Urinary bladder (tissue), 3 donors: ENCODE measurements at regions not wholly inside any gene's neighbourhood (a gene's known extent, or its start where the extent isn't known, plus 50 kb on each side); places are given as distances from the start of the nearest gene placed in this dataset.

Source experiments
- DNase-seq: peaks from one replicate; pipeline ENCODE4 v3.0.0-alpha.2; 2015; ENCODE audit errors: extremely low spot score
- H3K27ac ChIP-seq: one replicate; pipeline ENCODE4 v1.5.1; 2013; ENCODE audit warnings: low read depth, mild to moderate bottlenecking, moderate library complexity
- H3K36me3 ChIP-seq: one replicate; pipeline ENCODE4 v1.6.1; 2013; ENCODE audit warnings: mild to moderate bottlenecking, moderate library complexity; ENCODE audit not compliant: insufficient read depth
- H3K4me1 ChIP-seq: one replicate; pipeline ENCODE4 v1.6.1; 2013; ENCODE audit warnings: mild to moderate bottlenecking, moderate library complexity; ENCODE audit not compliant: insufficient read depth
- H3K4me3 ChIP-seq: one replicate; pipeline ENCODE4 v1.5.1; 2013; ENCODE audit warnings: low read depth, low read length
- WGBS: extraction: QIAGEN DNeasy Blood & Tissue Kit; methylation state at CpG from one replicate; pipeline ENCODE4 v1.1.7; 2013; 5-methylcytosine and 5-hydroxymethylcytosine counted together
- donor health status: healthy with polysubstance abuse.
- donor health status: healthy.

GRCh38 chr15:98203872-98204660 lies 243.6 kb downstream of the ARRDC4 start:
- no peak for DNase-seq
- Histone ChIP-seq H3K4me1 (no peaks in the 10 kb centered on the region), H3K4me3 (no peak overlapping the region), H3K27ac (no peak overlapping the region), H3K36me3 (no peaks in the 10 kb centered on the region)
- WGBS: 93% methylated on average over 6 of the region's 6 CpGs

DNA sequence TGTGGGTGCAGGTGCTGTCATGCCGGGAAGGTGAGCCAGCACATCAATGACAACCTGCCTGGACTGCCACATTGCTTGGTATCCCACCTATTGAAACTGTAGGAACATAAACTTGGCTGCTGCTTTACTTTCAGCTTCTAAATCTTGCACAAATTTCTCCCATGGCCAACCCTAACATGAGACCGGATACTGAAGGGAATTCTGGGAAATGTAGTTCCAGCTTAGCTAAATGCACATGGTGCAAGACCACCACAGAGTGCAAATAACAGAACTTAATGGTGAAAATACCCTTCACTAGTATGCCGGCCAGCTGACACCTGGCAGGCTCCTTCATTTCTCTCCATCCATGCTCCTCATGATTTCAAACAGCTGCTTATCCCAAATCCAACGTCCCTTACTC lies 247.4 kb downstream of the ARRDC4 start:
- WGBS: 80% methylated on average over 4 of the region's 4 CpGs
- no peaks in the 10 kb centered on the region for H3K36me3 ChIP-seq
- H3K4me1 ChIP-seq: no peaks in the 10 kb centered on the region
- no peak overlapping the region for H3K27ac ChIP-seq
- no peak overlapping the region for H3K4me3 ChIP-seq
- DNase-seq: no peak

- no peaks in the 10 kb centered on the region for H3K36me3 ChIP-seq
- H3K4me3 ChIP-seq: no peak overlapping the region
- no peaks in the 10 kb centered on the region for H3K4me1 ChIP-seq
- WGBS: 84% methylated on average over 6 of the region's 6 CpGs
- no peak for DNase-seq
- no peak overlapping the region for H3K27ac ChIP-seq
These were observed 253.0 kb downstream of the ARRDC4 start for GRCh38 chr15:98213346-98213979.

GRCh38 chr15:98216166-98216565 lies 255.7 kb downstream of the ARRDC4 start:
- H3K36me3 ChIP-seq: no peaks in the 10 kb centered on the region
- WGBS: 15% methylated on average over 4 of the region's 4 CpGs
- H3K27ac ChIP-seq: no peak overlapping the region
- no peak overlapping the region for H3K4me3 ChIP-seq
- no peak for DNase-seq
- no peaks in the 10 kb centered on the region for H3K4me1 ChIP-seq

GRCh38 chr15:98217356-98217755 lies 256.9 kb downstream of the ARRDC4 start:
- no peaks in the 10 kb centered on the region for H3K36me3 ChIP-seq
- no peak overlapping the region for H3K27ac ChIP-seq
- no peak overlapping the region for H3K4me3 ChIP-seq
- WGBS: 64% methylated on average over 6 of the region's 6 CpGs
- no peak for DNase-seq
- no peaks in the 10 kb centered on the region for H3K4me1 ChIP-seq

DNA sequence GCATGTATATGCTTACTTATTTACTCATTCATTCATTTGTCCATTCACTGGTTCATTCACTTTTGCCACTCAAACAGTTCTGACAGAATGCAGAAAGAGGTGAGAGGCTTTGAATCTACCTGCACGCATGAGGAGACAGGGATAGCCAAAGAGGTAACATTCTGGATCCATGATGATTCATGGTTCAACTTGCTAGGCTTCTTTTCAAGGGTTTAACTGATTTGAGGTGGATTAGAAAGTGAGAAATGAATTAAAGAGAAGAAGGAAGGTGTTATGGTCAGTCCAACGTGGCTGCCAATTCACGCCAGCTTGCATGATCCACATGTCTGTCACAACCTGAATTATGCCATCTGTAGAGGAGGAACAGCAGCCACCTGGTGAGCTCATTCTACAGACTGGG lies 260.6 kb downstream of the ARRDC4 start:
- WGBS: 77% methylated on average over 3 of the region's 3 CpGs
- no peaks in the 10 kb centered on the region for H3K36me3 ChIP-seq
- H3K27ac ChIP-seq: no peak overlapping the region
- no peak for DNase-seq
- H3K4me3 ChIP-seq: no peak overlapping the region
- H3K4me1 ChIP-seq: no peaks in the 10 kb centered on the region

- no peak overlapping the region for H3K27ac ChIP-seq
- WGBS: 81% methylated on average over 4 of the region's 4 CpGs
- H3K36me3 ChIP-seq: no peaks in the 10 kb centered on the region
- no peak for DNase-seq
- H3K4me1 ChIP-seq: no peaks in the 10 kb centered on the region
- H3K4me3 ChIP-seq: no peak overlapping the region
These were observed 261.1 kb downstream of the ARRDC4 start for GRCh38 chr15:98221577-98221976.

GRCh38 chr15:98226149-98226548 lies 265.6 kb downstream of the ARRDC4 start:
- H3K4me1 ChIP-seq: no peaks in the 10 kb centered on the region
- WGBS: 81% methylated on average over 3 of the region's 3 CpGs
- no peak overlapping the region for H3K4me3 ChIP-seq
- no peak overlapping the region for H3K27ac ChIP-seq
- DNase-seq: no peak
- H3K36me3 ChIP-seq: no peaks in the 10 kb centered on the region

DNA sequence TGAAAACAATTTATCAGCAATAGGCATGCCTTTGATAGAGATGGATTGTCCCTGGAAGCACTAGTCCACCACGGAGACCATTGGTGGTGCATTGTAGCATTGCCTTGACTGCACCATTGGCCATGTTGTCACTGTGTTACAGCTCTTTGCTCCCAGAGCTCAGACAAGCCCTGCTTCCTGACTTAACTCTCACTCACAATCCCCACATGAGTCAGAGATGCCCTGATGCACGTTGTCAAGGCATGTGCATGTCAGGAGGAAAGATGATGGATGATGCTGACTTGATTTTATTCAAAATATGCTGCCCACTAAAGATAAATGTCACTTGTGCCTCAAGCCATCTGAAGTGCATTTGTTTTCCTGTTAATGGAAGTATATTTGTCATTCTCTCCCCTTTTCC lies 266.1 kb downstream of the ARRDC4 start:
- no peaks in the 10 kb centered on the region for H3K36me3 ChIP-seq
- H3K4me1 ChIP-seq: no peaks in the 10 kb centered on the region
- WGBS: 61% methylated on average over 2 of the region's 2 CpGs
- H3K27ac ChIP-seq: no peak overlapping the region
- no peak for DNase-seq
- H3K4me3 ChIP-seq: no peak overlapping the region

DNA sequence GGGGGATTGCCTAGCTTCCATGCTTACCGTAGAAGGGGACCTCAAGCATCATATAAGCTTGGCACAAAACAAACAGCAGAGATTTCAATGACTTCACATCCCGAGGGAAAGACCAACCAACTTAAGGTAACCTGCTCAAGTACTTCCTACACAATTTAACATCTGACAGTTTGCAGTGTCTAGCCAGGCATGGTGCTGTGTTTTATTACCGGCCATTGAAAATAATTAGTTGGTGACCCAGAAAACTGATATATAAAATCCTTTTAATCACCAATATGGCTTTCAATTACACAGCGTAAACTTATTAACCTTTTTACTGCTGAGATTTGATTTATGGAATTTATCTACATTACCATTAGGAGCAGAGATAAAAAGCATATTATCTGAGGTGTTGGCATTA lies 268.3 kb downstream of the ARRDC4 start:
- Histone ChIP-seq H3K4me1 (no peaks in the 10 kb centered on the region), H3K36me3 (no peaks in the 10 kb centered on the region), H3K27ac (no peak overlapping the region), H3K4me3 (no peak overlapping the region)
- DNase-seq: no peak
- 28% methylated on average over 4 of the region's 4 CpGs for WGBS

- Histone ChIP-seq H3K36me3 (no peaks in the 10 kb centered on the region), H3K4me1 (no peaks in the 10 kb centered on the region), H3K4me3 (no peak overlapping the region), H3K27ac (no peak overlapping the region)
- WGBS: 74% methylated on average over 5 of the region's 5 CpGs
- DNase-seq: no peak
These were observed 270.5 kb downstream of the ARRDC4 start for GRCh38 chr15:98230975-98231374.

DNA sequence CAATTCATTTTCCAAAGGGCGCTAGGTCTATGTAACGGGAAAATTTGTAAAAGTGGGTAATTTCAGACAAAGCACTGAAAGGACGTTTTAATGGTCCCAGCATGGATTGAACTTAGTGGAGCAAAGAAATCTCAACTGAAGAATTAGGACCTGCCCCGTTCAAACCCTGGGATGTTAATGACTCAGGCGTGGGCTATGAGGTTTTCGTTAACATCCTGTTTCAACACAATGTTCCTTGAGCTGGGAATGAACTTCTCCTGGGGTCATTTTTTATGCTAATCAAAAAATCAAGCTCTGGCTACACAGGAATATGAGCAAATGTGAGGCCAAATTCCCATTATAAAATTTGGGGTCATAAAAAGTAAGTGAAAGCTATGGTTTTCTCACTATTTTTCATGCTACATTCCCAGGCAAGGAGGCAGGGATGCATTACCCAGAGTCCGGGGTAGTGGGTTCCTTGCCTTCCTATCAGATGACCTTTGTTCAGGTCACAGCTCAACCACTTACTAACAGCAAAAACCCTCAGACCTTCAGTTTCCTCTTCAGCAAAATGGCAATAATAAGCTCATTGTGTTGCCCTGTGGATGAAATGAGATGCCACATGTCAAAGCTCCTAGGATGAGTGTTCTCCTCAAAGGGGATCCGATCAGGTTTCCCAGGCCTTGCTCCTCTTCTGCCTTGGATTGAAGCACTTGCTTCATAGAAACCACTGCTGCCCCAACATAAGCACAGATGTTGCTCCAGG lies 271.4 kb downstream of the ARRDC4 start:
- Histone ChIP-seq H3K4me3 (no peak overlapping the region), H3K4me1 (no peaks in the 10 kb centered on the region), H3K36me3 (no peaks in the 10 kb centered on the region), H3K27ac (no peak overlapping the region)
- WGBS: 66% methylated on average over 8 of the region's 8 CpGs
- no peak for DNase-seq

DNA sequence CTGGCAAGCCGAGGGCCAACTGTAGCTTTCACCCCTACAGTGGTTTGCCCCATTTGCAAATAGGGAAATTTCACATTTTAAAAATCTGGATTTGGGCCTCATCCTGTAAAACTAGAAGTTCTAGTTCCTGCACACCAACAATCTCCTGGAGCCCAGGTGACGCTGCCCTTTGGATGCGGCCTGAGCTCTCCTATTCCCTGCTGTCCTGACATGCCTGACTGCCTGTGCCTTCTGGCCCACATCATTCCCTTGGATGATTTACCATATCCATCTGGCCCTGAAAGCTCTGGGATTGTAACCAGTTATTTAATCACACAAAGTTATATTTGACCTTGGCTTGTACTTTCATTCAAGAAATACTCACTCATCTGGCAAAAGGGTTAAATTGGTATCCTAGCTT lies 272.3 kb downstream of the ARRDC4 start:
- WGBS: 94% methylated on average over 3 of the region's 3 CpGs
- Histone ChIP-seq H3K36me3 (no peaks in the 10 kb centered on the region), H3K4me1 (no peaks in the 10 kb centered on the region), H3K4me3 (no peak overlapping the region), H3K27ac (no peak overlapping the region)
- DNase-seq: no peak

GRCh38 chr15:98233873-98234272 lies 273.4 kb downstream of the ARRDC4 start:
- H3K27ac ChIP-seq: no peak overlapping the region
- no peak for DNase-seq
- no peaks in the 10 kb centered on the region for H3K36me3 ChIP-seq
- 82% methylated on average over 2 of the region's 2 CpGs for WGBS
- no peak overlapping the region for H3K4me3 ChIP-seq
- H3K4me1 ChIP-seq: no peaks in the 10 kb centered on the region
